ENCODE measurements at regions not wholly inside any gene's neighbourhood (a gene's known extent, or its start where the extent isn't known, plus 50 kb on each side); places are given as distances from the start of the nearest gene placed in this dataset.

DNA sequence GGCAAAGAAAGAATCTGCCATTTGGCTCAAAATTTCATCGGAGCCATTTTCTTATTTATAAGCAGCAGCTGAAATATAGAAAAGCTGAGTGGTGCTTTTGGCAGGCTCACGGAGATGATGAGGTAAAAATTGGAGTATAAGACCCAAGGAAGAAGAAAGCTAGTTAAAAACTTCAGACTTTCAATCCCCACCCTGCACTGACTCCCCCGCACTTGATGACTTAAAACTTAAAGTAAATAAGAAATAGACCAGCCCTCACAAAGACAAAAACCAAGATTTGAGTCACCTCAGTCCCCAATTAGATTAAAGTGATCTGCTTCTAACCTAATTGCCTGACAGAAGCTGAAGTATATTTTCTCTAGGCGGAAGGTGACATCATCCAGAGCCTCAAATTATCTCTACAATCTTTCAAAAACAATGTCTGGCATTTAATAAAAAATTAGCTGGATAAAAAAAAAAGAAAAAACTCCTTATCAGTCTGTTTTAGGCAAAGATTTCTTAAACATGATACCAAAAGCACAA, 124.0 kb upstream of the PJA2 start:
- H3K4me1 ChIP-seq (ENCODE audit: control insufficient read depth in 4 of 4, insufficient read depth in 4 of 4, low read length in 3 of 4) = peaks cover 0 to 18% (median 2%) of the 10 kb centered on the region in 4 donors
- H3K9me3 ChIP-seq (ENCODE audit: control insufficient read depth in 4 of 4, low read length in 3 of 4) = no peaks in the 10 kb centered on the region
- H3K36me3 ChIP-seq (ENCODE audit: control insufficient read depth in 4 of 4, insufficient read depth in 3 of 4, low read depth in 1 of 4, low read length in 3 of 4) = no peaks in the 10 kb centered on the region
- H3K4me3 ChIP-seq (ENCODE audit: low read depth in 1 of 3, low read length in 3 of 3) = no peak overlapping the region
- no peak overlapping the region for H3K9ac ChIP-seq (ENCODE audit: low read depth in 1 of 2, low read length in 2 of 2)
- no peak overlapping the region for H3K27ac ChIP-seq (ENCODE audit: low read depth in 1 of 2, low read length in 2 of 2)
- H3K27me3 ChIP-seq (ENCODE audit: control insufficient read depth in 4 of 4, insufficient read depth in 4 of 4, low read length in 3 of 4) = no peaks in the 10 kb centered on the region
- 88% methylated on average over 4 of the region's 4 CpGs for WGBS
- no peak for TF ChIP-seq EGR1 (IDR thresholded peaks at IDR 0.05; ENCODE audit: low read depth in 2 of 2)
- no peak for DNase-seq (ENCODE audit: low spot score)

DNA sequence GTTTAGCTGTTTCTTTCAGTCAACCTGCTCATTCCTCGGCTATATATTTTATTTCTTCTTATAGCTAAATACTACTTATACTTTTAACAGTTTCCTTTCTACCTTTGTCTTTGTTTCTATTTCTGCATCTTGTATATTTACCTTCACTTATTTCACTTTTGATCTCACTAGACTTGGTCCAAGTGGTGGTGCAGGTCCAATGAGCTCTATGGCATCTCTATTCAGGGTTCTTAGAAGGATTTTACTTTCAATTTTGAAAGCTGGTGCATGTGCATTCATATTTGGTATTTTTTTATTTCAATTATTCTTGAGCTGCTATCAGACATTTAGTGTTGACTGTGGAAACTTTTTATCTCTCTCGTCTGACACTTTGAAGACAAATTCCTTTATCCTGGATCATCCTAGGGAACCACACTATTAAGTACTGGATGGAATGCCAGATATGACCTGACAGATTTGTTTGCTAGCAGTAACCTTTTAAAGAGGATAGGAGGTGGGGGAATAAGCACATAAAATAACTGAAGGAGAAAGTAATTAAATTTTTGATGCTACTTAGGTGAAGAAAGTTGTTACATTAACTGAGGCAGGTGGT, 123.1 kb upstream of the PJA2 start:
- Histone ChIP-seq H3K27me3 (ENCODE audit: control insufficient read depth in 4 of 4, insufficient read depth in 4 of 4, low read length in 3 of 4) (no peaks in the 10 kb centered on the region), H3K4me3 (ENCODE audit: low read depth in 1 of 3, low read length in 3 of 3) (no peak overlapping the region), H3K4me1 (ENCODE audit: control insufficient read depth in 4 of 4, insufficient read depth in 4 of 4, low read length in 3 of 4) (peaks cover 0 to 16% (median 0%) of the 10 kb centered on the region in 4 donors), H3K27ac (ENCODE audit: low read depth in 1 of 2, low read length in 2 of 2) (no peak overlapping the region), H3K9me3 (ENCODE audit: control insufficient read depth in 4 of 4, low read length in 3 of 4) (no peaks in the 10 kb centered on the region), H3K9ac (ENCODE audit: low read depth in 1 of 2, low read length in 2 of 2) (no peak overlapping the region), H3K36me3 (ENCODE audit: control insufficient read depth in 4 of 4, insufficient read depth in 3 of 4, low read depth in 1 of 4, low read length in 3 of 4) (no peaks in the 10 kb centered on the region)
- DNase-seq (ENCODE audit: low spot score) = no peak
- WGBS = 74% methylated on average over 2 of the region's 2 CpGs
- TF ChIP-seq FOXA2 (IDR thresholded peaks at IDR 0.05) = no peak
- TF ChIP-seq TAF1 (conservative IDR thresholded peaks at IDR 0.05) = no peak
- TF ChIP-seq RXRA (IDR thresholded peaks at IDR 0.05) = no peak
- no peak for TF ChIP-seq HNF4A (conservative IDR thresholded peaks at IDR 0.05)
- TF ChIP-seq, protein P1, sequence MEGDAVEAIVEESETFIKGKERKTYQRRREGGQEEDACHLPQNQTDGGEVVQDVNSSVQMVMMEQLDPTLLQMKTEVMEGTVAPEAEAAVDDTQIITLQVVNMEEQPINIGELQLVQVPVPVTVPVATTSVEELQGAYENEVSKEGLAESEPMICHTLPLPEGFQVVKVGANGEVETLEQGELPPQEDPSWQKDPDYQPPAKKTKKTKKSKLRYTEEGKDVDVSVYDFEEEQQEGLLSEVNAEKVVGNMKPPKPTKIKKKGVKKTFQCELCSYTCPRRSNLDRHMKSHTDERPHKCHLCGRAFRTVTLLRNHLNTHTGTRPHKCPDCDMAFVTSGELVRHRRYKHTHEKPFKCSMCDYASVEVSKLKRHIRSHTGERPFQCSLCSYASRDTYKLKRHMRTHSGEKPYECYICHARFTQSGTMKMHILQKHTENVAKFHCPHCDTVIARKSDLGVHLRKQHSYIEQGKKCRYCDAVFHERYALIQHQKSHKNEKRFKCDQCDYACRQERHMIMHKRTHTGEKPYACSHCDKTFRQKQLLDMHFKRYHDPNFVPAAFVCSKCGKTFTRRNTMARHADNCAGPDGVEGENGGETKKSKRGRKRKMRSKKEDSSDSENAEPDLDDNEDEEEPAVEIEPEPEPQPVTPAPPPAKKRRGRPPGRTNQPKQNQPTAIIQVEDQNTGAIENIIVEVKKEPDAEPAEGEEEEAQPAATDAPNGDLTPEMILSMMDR (IDR thresholded peaks at IDR 0.05; ENCODE audit: low read depth, low read length, missing input control) = no peak
- no peak for TF ChIP-seq NR2F2 (IDR thresholded peaks at IDR 0.05)
- TF ChIP-seq, protein P2, sequence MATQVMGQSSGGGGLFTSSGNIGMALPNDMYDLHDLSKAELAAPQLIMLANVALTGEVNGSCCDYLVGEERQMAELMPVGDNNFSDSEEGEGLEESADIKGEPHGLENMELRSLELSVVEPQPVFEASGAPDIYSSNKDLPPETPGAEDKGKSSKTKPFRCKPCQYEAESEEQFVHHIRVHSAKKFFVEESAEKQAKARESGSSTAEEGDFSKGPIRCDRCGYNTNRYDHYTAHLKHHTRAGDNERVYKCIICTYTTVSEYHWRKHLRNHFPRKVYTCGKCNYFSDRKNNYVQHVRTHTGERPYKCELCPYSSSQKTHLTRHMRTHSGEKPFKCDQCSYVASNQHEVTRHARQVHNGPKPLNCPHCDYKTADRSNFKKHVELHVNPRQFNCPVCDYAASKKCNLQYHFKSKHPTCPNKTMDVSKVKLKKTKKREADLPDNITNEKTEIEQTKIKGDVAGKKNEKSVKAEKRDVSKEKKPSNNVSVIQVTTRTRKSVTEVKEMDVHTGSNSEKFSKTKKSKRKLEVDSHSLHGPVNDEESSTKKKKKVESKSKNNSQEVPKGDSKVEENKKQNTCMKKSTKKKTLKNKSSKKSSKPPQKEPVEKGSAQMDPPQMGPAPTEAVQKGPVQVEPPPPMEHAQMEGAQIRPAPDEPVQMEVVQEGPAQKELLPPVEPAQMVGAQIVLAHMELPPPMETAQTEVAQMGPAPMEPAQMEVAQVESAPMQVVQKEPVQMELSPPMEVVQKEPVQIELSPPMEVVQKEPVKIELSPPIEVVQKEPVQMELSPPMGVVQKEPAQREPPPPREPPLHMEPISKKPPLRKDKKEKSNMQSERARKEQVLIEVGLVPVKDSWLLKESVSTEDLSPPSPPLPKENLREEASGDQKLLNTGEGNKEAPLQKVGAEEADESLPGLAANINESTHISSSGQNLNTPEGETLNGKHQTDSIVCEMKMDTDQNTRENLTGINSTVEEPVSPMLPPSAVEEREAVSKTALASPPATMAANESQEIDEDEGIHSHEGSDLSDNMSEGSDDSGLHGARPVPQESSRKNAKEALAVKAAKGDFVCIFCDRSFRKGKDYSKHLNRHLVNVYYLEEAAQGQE (IDR thresholded peaks at IDR 0.05) = no peak
- TF ChIP-seq FOXA1 (IDR thresholded peaks at IDR 0.05) = no peak
- TF ChIP-seq GABPA (IDR thresholded peaks at IDR 0.05 in 1 of 2, conservative IDR thresholded peaks at IDR 0.05 in 1 of 2) = no peak

DNA sequence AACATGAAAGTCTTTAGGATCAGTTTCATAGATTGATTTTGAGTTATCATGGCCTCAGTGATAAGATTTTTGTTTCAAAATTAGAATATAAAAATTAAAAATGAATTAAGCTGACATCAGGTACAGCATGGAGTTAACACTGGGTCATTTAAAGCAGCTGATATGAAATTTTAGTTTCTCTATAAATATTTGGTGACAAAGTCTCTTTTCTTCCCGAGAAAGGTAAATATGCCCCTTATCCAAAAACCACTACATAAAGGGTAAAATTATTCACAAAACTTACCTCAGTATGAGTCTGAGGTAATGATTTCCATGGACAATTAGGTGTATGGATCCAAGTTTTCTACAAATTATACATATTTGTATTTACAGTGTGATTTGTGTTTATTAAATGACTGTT, 121.5 kb upstream of the PJA2 start:
- H3K9ac ChIP-seq (ENCODE audit: low read depth in 1 of 2, low read length in 2 of 2) = no peak overlapping the region
- no peaks in the 10 kb centered on the region for H3K27me3 ChIP-seq (ENCODE audit: control insufficient read depth in 4 of 4, insufficient read depth in 4 of 4, low read length in 3 of 4)
- no peaks in the 10 kb centered on the region for H3K36me3 ChIP-seq (ENCODE audit: control insufficient read depth in 4 of 4, insufficient read depth in 3 of 4, low read depth in 1 of 4, low read length in 3 of 4)
- peaks cover 0 to 16% (median 0%) of the 10 kb centered on the region in 4 donors for H3K4me1 ChIP-seq (ENCODE audit: control insufficient read depth in 4 of 4, insufficient read depth in 4 of 4, low read length in 3 of 4)
- 40% methylated on average over 1 of the region's 1 CpG for WGBS
- H3K4me3 ChIP-seq (ENCODE audit: low read depth in 1 of 3, low read length in 3 of 3) = no peak overlapping the region
- H3K27ac ChIP-seq (ENCODE audit: low read depth in 1 of 2, low read length in 2 of 2) = no peak overlapping the region
- no peaks in the 10 kb centered on the region for H3K9me3 ChIP-seq (ENCODE audit: control insufficient read depth in 4 of 4, low read length in 3 of 4)
- DNase-seq (ENCODE audit: low spot score) = no peak
- TF ChIP-seq SP1 (IDR thresholded peaks at IDR 0.05) (peak; percentile 7), FOXA2 (IDR thresholded peaks at IDR 0.05) (no peak), HNF4A (conservative IDR thresholded peaks at IDR 0.05) (peak; percentile 17 to 34)
